Endothelial cell of umbilical vein (primary cell): ENCODE measurements at regions not wholly inside any gene's neighbourhood (a gene's known extent, or its start where the extent isn't known, plus 50 kb on each side); places are given as distances from the start of the nearest gene placed in this dataset.

Experiments used
- BruUV-seq: library from RNA; stranded (reverse); fragments of 400-500 nt; replicated peaks from 2 replicates; lab custom pipeline; 2021; lab: Mats Ljungman, UMichigan
- CTCF ChIA-PET: fragments of 300-600, 350-600 bp; sonication (Branson Sonifier 250); formaldehyde crosslinking; loops from one replicate; lab custom pipeline; 2021; ENCODE audit warnings: antibody characterized with exemption, inconsistent platforms; lab: Charles Lee
- POLR2A ChIA-PET: fragments of 300-600, 350-600 bp; sonication (Branson Sonifier 250); formaldehyde crosslinking; loops from one replicate; lab custom pipeline; 2021; ENCODE audit warnings: antibody characterized with exemption, inconsistent platforms; lab: Charles Lee
- DNase-seq: peaks from one replicate; pipeline ENCODE4 v3.0.0-alpha.2; 2011; ENCODE audit warnings: low read depth, low spot score
- FAIRE-seq: peaks from 2 replicates; lab custom pipeline; 2011; peaks lifted over from hg19 to GRCh38; lab: Jason Lieb, UNC
- H2AFZ ChIP-seq: 2 replicates; pipeline ENCODE4 v1.6.0; 2012; ENCODE audit warnings: low read depth, low read length, control low read depth, inconsistent platforms
- H3K27ac ChIP-seq: 2 replicates; pipeline ENCODE4 v1.5.1; 2011; ENCODE audit warnings: low read depth, mild to moderate bottlenecking, control low read depth, low read length, moderate library complexity; ENCODE audit not compliant: insufficient read depth
- H3K27me3 ChIP-seq, 2 experiments: 2 replicates each; pipeline versions ENCODE4 v1.6.0 to v1.6.1; 2011; ENCODE audit warnings: low read length in 2 of 2, mixed read lengths in 1 of 2; ENCODE audit not compliant: control insufficient read depth in 2 of 2, insufficient read depth in 2 of 2
- H3K36me3 ChIP-seq, 2 experiments: 2 replicates in 1 of 2; 3 replicates in 1 of 2; pipeline ENCODE4 v1.5.1; 2011; ENCODE audit warnings: low read length in 2 of 2, mild to moderate bottlenecking in 1 of 2, moderate library complexity in 1 of 2; ENCODE audit not compliant: control insufficient read depth in 2 of 2, insufficient read depth in 2 of 2; ENCODE audit errors: extremely low read depth in 1 of 2
- H3K4me1 ChIP-seq: 3 replicates; pipeline ENCODE4 v1.5.1; 2011; ENCODE audit warnings: mild to moderate bottlenecking, low read length; ENCODE audit not compliant: control insufficient read depth, insufficient read depth; ENCODE audit errors: extremely low read depth
- H3K4me2 ChIP-seq: 2 replicates; pipeline ENCODE4 v1.6.1; 2011; ENCODE audit warnings: low read length, control low read depth, mixed read lengths; ENCODE audit not compliant: insufficient read depth
- H3K4me3 ChIP-seq, 3 experiments: fragments of 200-600 bp in 1 of 3; sonication (generic), shearing (Covaris generic) in 1 of 3; replicated peaks in 1 of 3; 2 replicates each; pipeline ENCODE4 v1.5.1; 2011 to 2016; ENCODE audit warnings: control low read depth in 3 of 3, low read length in 3 of 3, mild to moderate bottlenecking in 2 of 3, inconsistent platforms in 1 of 3, low read depth in 1 of 3, moderate library complexity in 1 of 3; ENCODE audit not compliant: insufficient read depth in 1 of 3
- H3K79me2 ChIP-seq: 2 replicates; pipeline ENCODE4 v1.6.0; 2012; ENCODE audit warnings: low read length, inconsistent platforms; ENCODE audit not compliant: control insufficient read depth, insufficient read depth
- H3K9ac ChIP-seq: replicated peaks from 2 replicates; pipeline ENCODE3; 2011; ENCODE audit warnings: low read length, control low read depth; ENCODE audit not compliant: insufficient read depth; ENCODE audit errors: extremely low read depth
- H3K9me1 ChIP-seq: replicated peaks from 3 replicates; pipeline ENCODE4 v1.6.0; 2011; ENCODE audit warnings: mild to moderate bottlenecking, low read length; ENCODE audit not compliant: control insufficient read depth, insufficient read depth; ENCODE audit errors: extremely low read depth
- H3K9me3 ChIP-seq: replicated peaks from 2 replicates; pipeline ENCODE4 v1.5.1; 2012; ENCODE audit warnings: low read length, inconsistent platforms; ENCODE audit not compliant: control insufficient read depth, insufficient read depth
- H4K20me1 ChIP-seq: replicated peaks from 2 replicates; pipeline ENCODE3; 2011; ENCODE audit warnings: mild to moderate bottlenecking, low read length; ENCODE audit not compliant: control insufficient read depth, insufficient read depth; ENCODE audit errors: extremely low read depth
- CTCF ChIP-seq, 2 donors: IDR thresholded peaks; 1 replicate in 1 of 2; 2 replicates in 1 of 2; pipeline ENCODE4 v1.5.1; 2011; ENCODE audit warnings: low read length in 2 of 2, mild to moderate bottlenecking in 2 of 2, moderate library complexity in 2 of 2, control low read depth in 1 of 2, inconsistent platforms in 1 of 2, low read depth in 1 of 2; ENCODE audit not compliant: insufficient read depth in 1 of 2; ENCODE audit errors: extremely low read depth in 1 of 2
- EZH2 ChIP-seq: IDR thresholded peaks from 2 replicates; pipeline ENCODE4 v1.6.1; 2012; ENCODE audit warnings: borderline replicate concordance, low read depth, mild to moderate bottlenecking, moderate library complexity, low read length, inconsistent platforms; ENCODE audit not compliant: severe bottlenecking
- FOS ChIP-seq: IDR thresholded peaks from 2 replicates; pipeline ENCODE4 v1.6.1; 2011; ENCODE audit warnings: mild to moderate bottlenecking, low read length, moderate library complexity, borderline replicate concordance; ENCODE audit not compliant: insufficient read depth
- GATA2 ChIP-seq: IDR thresholded peaks from 2 replicates; pipeline ENCODE4 v1.7.0; 2011; ENCODE audit warnings: low read depth, mild to moderate bottlenecking, moderate library complexity, mixed read lengths, low read length; ENCODE audit not compliant: insufficient read length, insufficient read depth
- JUN ChIP-seq: IDR thresholded peaks from 2 replicates; pipeline ENCODE4 v1.6.1; 2011; ENCODE audit warnings: borderline replicate concordance, low read depth; ENCODE audit not compliant: insufficient read length, insufficient read depth
- MAX ChIP-seq: IDR thresholded peaks from 2 replicates; pipeline ENCODE4 v1.6.1; 2011; ENCODE audit not compliant: insufficient read depth, insufficient read length
- MYC ChIP-seq: IDR thresholded peaks from one replicate; pipeline ENCODE4 v1.6.1; 2011; ENCODE audit warnings: mild to moderate bottlenecking, low read depth, low read length
- POLR2A ChIP-seq: IDR thresholded peaks from 2 replicates; pipeline ENCODE4 v1.6.1; 2012; ENCODE audit warnings: low read depth, mild to moderate bottlenecking, control low read depth, low read length
- POLR2AphosphoS5 ChIP-seq: IDR thresholded peaks from 2 replicates; pipeline ENCODE4 v1.6.1; 2012; ENCODE audit warnings: low read depth, mild to moderate bottlenecking, control low read depth, low read length, moderate library complexity; ENCODE audit not compliant: insufficient read depth
- dilution Hi-C: fragments of 300-500 bp; cut with MboI; formaldehyde crosslinking; loops from one replicate; pipeline ENCODE4 v1.15.0; 2019; ENCODE audit warnings: low sequenced_read_pairs; ENCODE audit not compliant: extremely low pct_ligation_motif_present
- intact Hi-C: fragments of 100-400 bp; cut with micrococcal nuclease; formaldehyde crosslinking; loops from one replicate; pipeline ENCODE4 v1.10.0; 2022

GRCh38 chr18:78780719-78781600, 198.7 kb upstream of the SALL3 start:
- ChIA-PET POLR2A (no interaction called here), CTCF (no interaction called here)
- no peaks in the 10 kb centered on the region for H3K9me1 ChIP-seq
- no peaks in the 10 kb centered on the region for H3K79me2 ChIP-seq
- H3K4me2 ChIP-seq = no peak overlapping the region
- intact Hi-C loops (no loop called here), dilution Hi-C loops (no loop called here)
- DNase-seq = no peak
- H3K36me3 ChIP-seq = no peaks in the 10 kb centered on the region
- TF ChIP-seq FOS = no peak
- no peak for TF ChIP-seq POLR2AphosphoS5
- no peak for TF ChIP-seq MYC
- TF ChIP-seq CTCF (IDR thresholded peaks at IDR 0.05; ENCODE audit: extremely low read depth in 1 of 2, insufficient read depth in 1 of 2, low read depth in 1 of 2, low read length in 2 of 2) = no peak
- no peak for TF ChIP-seq POLR2A
- TF ChIP-seq JUN = no peak
- no peak for TF ChIP-seq GATA2
- no peak for TF ChIP-seq EZH2
- no peak for TF ChIP-seq MAX
- no peak overlapping the region for H3K9ac ChIP-seq
- no peak for FAIRE-seq
- peaks cover 6% of the 10 kb centered on the region for H3K9me3 ChIP-seq
- no peak overlapping the region for H3K4me3 ChIP-seq
- no peaks in the 10 kb centered on the region for H3K27me3 ChIP-seq
- H2AFZ ChIP-seq = no peak overlapping the region
- H3K4me1 ChIP-seq = no peaks in the 10 kb centered on the region
- no peaks in the 10 kb centered on the region for H4K20me1 ChIP-seq
- no TSS peak for BruUV-seq
- H3K27ac ChIP-seq = no peak overlapping the region
